Mesenchymal stem cell (in vitro differentiated cells and primary cell): ENCODE measurements at regions not wholly inside any gene's neighbourhood (a gene's known extent, or its start where the extent isn't known, plus 50 kb on each side); places are given as distances from the start of the nearest gene placed in this dataset.

Experiments
- DNase-seq: peaks from one replicate; pipeline ENCODE4 v3.0.0-alpha.2; 2013
- H2AFZ ChIP-seq: one replicate; pipeline ENCODE4 v1.6.1; 2013; ENCODE audit warnings: low read depth, mild to moderate bottlenecking, control low read depth, inconsistent platforms, low read length, moderate library complexity
- H2AK5ac ChIP-seq: 2 replicates; pipeline ENCODE4 v1.6.1; 2013; ENCODE audit warnings: low read length, moderate library complexity, mild to moderate bottlenecking, inconsistent platforms; ENCODE audit not compliant: severe bottlenecking
- H2BK120ac ChIP-seq: one replicate; pipeline ENCODE4 v1.6.1; 2013; ENCODE audit warnings: low read depth, mild to moderate bottlenecking, inconsistent platforms, low read length, moderate library complexity
- H2BK12ac ChIP-seq, 2 experiments: one replicate each; pipeline ENCODE4 v1.6.1; 2013; ENCODE audit warnings: inconsistent platforms in 2 of 2, low read length in 2 of 2, mild to moderate bottlenecking in 2 of 2, moderate library complexity in 2 of 2, control low read depth in 1 of 2
- H2BK15ac ChIP-seq: one replicate; pipeline ENCODE4 v1.6.1; 2013; ENCODE audit warnings: mild to moderate bottlenecking, low read depth, inconsistent platforms; ENCODE audit not compliant: poor library complexity, severe bottlenecking
- H2BK5ac ChIP-seq: 2 replicates; pipeline ENCODE4 v1.6.1; 2013; ENCODE audit warnings: low read depth, mild to moderate bottlenecking, low read length, control low read depth, inconsistent platforms; ENCODE audit not compliant: poor library complexity, severe bottlenecking
- H3K14ac ChIP-seq, 2 experiments: one replicate each; pipeline ENCODE4 v1.6.1; 2013; ENCODE audit warnings: inconsistent platforms in 2 of 2, low read length in 2 of 2, control low read depth in 1 of 2, mild to moderate bottlenecking in 1 of 2, moderate library complexity in 1 of 2
- H3K18ac ChIP-seq, 2 experiments: one replicate each; pipeline ENCODE4 v1.6.1; 2013; ENCODE audit warnings: inconsistent platforms in 2 of 2, low read length in 2 of 2, control low read depth in 1 of 2, low read depth in 1 of 2, mild to moderate bottlenecking in 1 of 2
- H3K23ac ChIP-seq, 2 experiments: one replicate each; pipeline ENCODE4 v1.6.1; 2013; ENCODE audit warnings: inconsistent platforms in 2 of 2, low read length in 2 of 2, mild to moderate bottlenecking in 2 of 2, moderate library complexity in 2 of 2, control low read depth in 1 of 2
- H3K27ac ChIP-seq: 2 replicates; pipeline ENCODE4 v1.5.1; 2013; ENCODE audit warnings: mild to moderate bottlenecking, moderate library complexity, low read length, control low read depth, inconsistent platforms; ENCODE audit not compliant: poor library complexity, severe bottlenecking
- H3K27me3 ChIP-seq, 2 experiments: 2 replicates each; pipeline versions ENCODE4 v1.6.1 to v1.7.0; 2013; ENCODE audit warnings: low read length in 2 of 2, mild to moderate bottlenecking in 2 of 2, moderate library complexity in 2 of 2, control low read depth in 1 of 2, inconsistent platforms in 1 of 2; ENCODE audit not compliant: control insufficient read depth in 1 of 2, insufficient read depth in 1 of 2
- H3K36me3 ChIP-seq, 2 experiments: 2 replicates each; pipeline versions ENCODE4 v1.6.1 to v1.7.0; 2013; ENCODE audit warnings: low read length in 2 of 2, control low read depth in 1 of 2, inconsistent platforms in 1 of 2, low read depth in 1 of 2, mild to moderate bottlenecking in 1 of 2; ENCODE audit not compliant: insufficient read depth in 2 of 2, control insufficient read depth in 1 of 2
- H3K4ac ChIP-seq, 2 experiments: one replicate each; pipeline ENCODE4 v1.6.1; 2013; ENCODE audit warnings: inconsistent platforms in 2 of 2, low read length in 2 of 2, mild to moderate bottlenecking in 2 of 2, moderate library complexity in 2 of 2, control low read depth in 1 of 2, low read depth in 1 of 2
- H3K4me1 ChIP-seq: 2 replicates; pipeline ENCODE4 v1.6.1; 2013; ENCODE audit warnings: low read depth, low read length, control low read depth; ENCODE audit not compliant: control insufficient read depth, insufficient read depth
- H3K4me2 ChIP-seq: 2 replicates; pipeline ENCODE4 v1.6.1; 2013; ENCODE audit warnings: low read length, mild to moderate bottlenecking, inconsistent platforms; ENCODE audit not compliant: poor library complexity, severe bottlenecking
- H3K4me3 ChIP-seq, 2 experiments: 2 replicates each; pipeline versions ENCODE4 v1.5.1 to v1.7.0; 2013; ENCODE audit warnings: low read length in 2 of 2, mild to moderate bottlenecking in 2 of 2, control low read depth in 1 of 2, low read depth in 1 of 2; ENCODE audit not compliant: insufficient read depth in 1 of 2
- H3K79me1 ChIP-seq: replicated peaks from 2 replicates; pipeline ENCODE4 v1.6.1; 2013; ENCODE audit warnings: mild to moderate bottlenecking, control low read depth, low read length, inconsistent platforms; ENCODE audit not compliant: poor library complexity, severe bottlenecking
- H3K9ac ChIP-seq: 2 replicates; pipeline ENCODE4 v1.7.0; 2013; ENCODE audit warnings: mild to moderate bottlenecking, low read length, moderate library complexity
- H3K9me3 ChIP-seq: 2 replicates; pipeline ENCODE4 v1.7.0; 2013; ENCODE audit warnings: mild to moderate bottlenecking, low read length; ENCODE audit not compliant: control insufficient read depth
- H4K8ac ChIP-seq: one replicate; pipeline ENCODE4 v1.6.1; 2013; ENCODE audit warnings: inconsistent platforms, mild to moderate bottlenecking, low read length, moderate library complexity
- H4K91ac ChIP-seq: one replicate; pipeline ENCODE4 v1.6.1; 2013; ENCODE audit warnings: mild to moderate bottlenecking, low read length, inconsistent platforms
- WGBS: methylation state at CpG from one replicate; pipeline ENCODE4 v1.1.7; 2013; ENCODE audit warnings: mixed read lengths; 5-methylcytosine and 5-hydroxymethylcytosine counted together

DNA sequence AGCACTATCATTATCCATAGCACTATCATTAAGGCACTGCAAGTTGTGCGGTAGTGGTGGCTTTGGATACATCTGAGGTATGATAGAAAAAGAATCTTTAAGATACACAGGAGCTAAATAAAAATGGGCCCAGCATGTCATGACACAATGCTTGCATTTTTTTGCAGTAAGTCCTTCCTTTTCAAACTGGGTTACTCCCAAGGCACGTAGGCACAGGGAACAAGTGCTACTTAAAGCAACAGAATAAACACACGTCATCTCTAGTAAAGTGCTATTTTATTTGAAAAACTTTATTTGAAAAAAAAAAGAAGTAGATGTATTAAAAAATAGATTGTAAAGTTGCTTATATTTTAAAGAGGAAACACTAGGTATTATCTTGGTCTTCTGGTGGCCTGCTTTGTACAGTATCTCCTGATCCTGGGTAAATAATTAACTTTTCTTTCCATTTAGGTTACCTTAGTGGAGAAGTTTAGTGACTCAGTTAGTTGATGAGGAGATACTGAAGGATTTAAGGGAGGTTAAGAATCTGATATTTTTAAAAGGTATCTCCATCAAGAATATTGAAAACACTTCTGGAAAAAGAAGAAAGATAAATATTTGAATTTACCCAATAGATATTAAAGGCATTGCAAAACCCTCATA, 129.6 kb downstream of the EDN1 start:
- H3K4me2 ChIP-seq = no peak overlapping the region
- H2BK120ac ChIP-seq = no peak overlapping the region
- DNase-seq = no peak
- no peak overlapping the region for H2BK12ac ChIP-seq
- no peaks in the 10 kb centered on the region for H3K36me3 ChIP-seq
- no peaks in the 10 kb centered on the region for H3K9me3 ChIP-seq
- no peak overlapping the region for H3K4me3 ChIP-seq
- no peak overlapping the region for H3K14ac ChIP-seq
- 86% methylated on average over 1 of the region's 3 CpGs for WGBS
- H4K8ac ChIP-seq = no peak overlapping the region
- no peaks in the 10 kb centered on the region for H3K27me3 ChIP-seq
- H3K27ac ChIP-seq = no peak overlapping the region
- no peak overlapping the region for H2BK5ac ChIP-seq
- H4K91ac ChIP-seq = no peak overlapping the region
- H3K4me1 ChIP-seq = no peaks in the 10 kb centered on the region
- H3K23ac ChIP-seq = no peak overlapping the region
- no peak overlapping the region for H3K18ac ChIP-seq
- no peak overlapping the region for H2AFZ ChIP-seq
- no peak overlapping the region for H3K4ac ChIP-seq
- H3K9ac ChIP-seq = no peak overlapping the region
- no peak overlapping the region for H2AK5ac ChIP-seq
- no peak overlapping the region for H2BK15ac ChIP-seq
- no peaks in the 10 kb centered on the region for H3K79me1 ChIP-seq

DNA sequence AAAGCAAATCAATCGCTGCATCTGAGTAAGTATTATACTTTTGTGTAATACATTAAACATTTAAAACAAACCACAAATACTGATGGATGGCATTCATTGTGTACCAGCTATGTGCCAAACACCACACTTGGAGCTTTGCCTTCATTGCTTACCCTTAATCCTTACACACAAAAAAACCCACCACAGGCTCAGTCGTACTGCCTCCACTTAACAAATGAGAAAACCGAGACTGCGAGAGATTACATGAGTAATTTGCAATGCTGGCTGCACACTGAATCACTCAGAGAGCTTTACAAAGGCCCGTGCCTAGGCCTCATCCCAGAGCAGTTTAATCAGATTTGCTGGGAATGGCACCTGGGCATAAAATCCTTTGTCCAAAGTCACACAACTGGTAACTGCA, 130.5 kb downstream of the EDN1 start:
- DNase-seq = no peak
- Histone ChIP-seq H2BK15ac (no peak overlapping the region), H3K4me3 (no peak overlapping the region), H2BK12ac (no peak overlapping the region), H4K8ac (no peak overlapping the region), H2BK5ac (no peak overlapping the region), H3K23ac (no peak overlapping the region), H3K27ac (peak overlapping the region; percentile 44), H2AFZ (no peak overlapping the region), H3K36me3 (no peaks in the 10 kb centered on the region), H3K18ac (no peak overlapping the region), H3K79me1 (no peaks in the 10 kb centered on the region), H3K4me2 (no peak overlapping the region), H3K14ac (no peak overlapping the region), H3K4me1 (no peaks in the 10 kb centered on the region), H3K4ac (no peak overlapping the region), H3K27me3 (no peaks in the 10 kb centered on the region), H2BK120ac (no peak overlapping the region), H3K9me3 (no peaks in the 10 kb centered on the region), H2AK5ac (no peak overlapping the region), H4K91ac (no peak overlapping the region), H3K9ac (no peak overlapping the region)
- WGBS = 79% methylated on average over 4 of the region's 5 CpGs

DNA sequence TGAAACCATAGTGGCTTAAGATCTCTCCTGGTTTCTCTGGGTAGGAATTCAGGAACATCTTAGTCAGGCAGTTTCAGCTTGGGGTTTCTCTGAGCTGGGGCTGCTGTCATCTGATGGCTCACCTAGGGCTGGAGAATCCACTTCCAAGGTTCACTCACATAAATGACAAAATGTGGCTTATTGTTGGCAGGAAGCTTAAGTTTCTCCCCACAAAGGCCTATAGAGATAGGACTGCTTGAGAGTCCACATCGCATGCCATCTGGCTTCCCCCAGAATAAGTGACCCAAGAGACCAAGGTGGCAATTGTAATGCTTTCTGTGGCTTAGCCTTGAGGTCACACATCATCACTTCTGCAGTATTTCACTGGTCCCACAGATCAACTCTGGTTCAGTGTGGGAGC, 131.4 kb downstream of the EDN1 start:
- H3K9me3 ChIP-seq = no peaks in the 10 kb centered on the region
- H3K27ac ChIP-seq = no peak overlapping the region
- no peak overlapping the region for H3K4ac ChIP-seq
- no peak overlapping the region for H4K91ac ChIP-seq
- no peak overlapping the region for H2AK5ac ChIP-seq
- no peak overlapping the region for H3K9ac ChIP-seq
- H2AFZ ChIP-seq = no peak overlapping the region
- no peaks in the 10 kb centered on the region for H3K4me1 ChIP-seq
- no peak overlapping the region for H2BK120ac ChIP-seq
- DNase-seq = no peak
- H2BK12ac ChIP-seq = no peak overlapping the region
- no peak overlapping the region for H3K23ac ChIP-seq
- no peak overlapping the region for H2BK15ac ChIP-seq
- H4K8ac ChIP-seq = no peak overlapping the region
- H3K27me3 ChIP-seq = no peaks in the 10 kb centered on the region
- no peak overlapping the region for H3K4me2 ChIP-seq
- no peak overlapping the region for H3K4me3 ChIP-seq
- no peak overlapping the region for H2BK5ac ChIP-seq
- WGBS = 91% methylated on average over 1 of the region's 1 CpG
- H3K79me1 ChIP-seq = no peaks in the 10 kb centered on the region
- peak overlapping the region in 1 of 2 experiments; percentile 5 for H3K18ac ChIP-seq
- H3K14ac ChIP-seq = no peak overlapping the region
- H3K36me3 ChIP-seq = no peaks in the 10 kb centered on the region

DNA sequence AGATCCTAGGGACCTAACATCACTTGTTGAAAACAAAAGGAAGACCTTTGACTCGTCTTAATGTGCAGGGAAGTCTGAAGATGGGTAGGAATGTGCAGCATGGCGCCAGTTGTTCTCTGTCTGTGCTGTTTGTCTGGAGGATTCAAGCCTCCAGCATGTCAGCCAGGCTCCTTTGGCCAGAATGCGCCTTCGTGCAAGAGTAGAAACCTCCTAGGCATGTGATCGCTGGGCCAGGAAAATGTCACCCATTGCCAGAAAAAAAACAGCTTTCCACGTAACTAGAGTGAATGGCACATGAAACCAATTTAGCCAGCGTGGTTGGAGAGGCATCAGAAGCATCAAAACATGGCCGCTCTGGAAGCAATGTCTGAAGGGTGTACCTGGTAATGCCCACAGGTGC, 132.7 kb downstream of the EDN1 start:
- H3K4ac ChIP-seq = no peak overlapping the region
- H3K27ac ChIP-seq = no peak overlapping the region
- H4K91ac ChIP-seq = peak overlapping the region; percentile 61
- H3K9me3 ChIP-seq = no peaks in the 10 kb centered on the region
- H2BK5ac ChIP-seq = no peak overlapping the region
- H3K4me1 ChIP-seq = no peaks in the 10 kb centered on the region
- no peak overlapping the region for H3K4me2 ChIP-seq
- WGBS = 91% methylated on average over 8 of the region's 8 CpGs
- H2BK120ac ChIP-seq = no peak overlapping the region
- no peak overlapping the region for H3K4me3 ChIP-seq
- H3K23ac ChIP-seq = no peak overlapping the region
- no peak overlapping the region for H3K18ac ChIP-seq
- no peak overlapping the region for H2AFZ ChIP-seq
- no peak overlapping the region for H2BK15ac ChIP-seq
- H3K27me3 ChIP-seq = no peaks in the 10 kb centered on the region
- H3K79me1 ChIP-seq = no peaks in the 10 kb centered on the region
- no peak overlapping the region for H2BK12ac ChIP-seq
- H3K36me3 ChIP-seq = no peaks in the 10 kb centered on the region
- H2AK5ac ChIP-seq = no peak overlapping the region
- no peak overlapping the region for H3K9ac ChIP-seq
- H3K14ac ChIP-seq = no peak overlapping the region
- no peak overlapping the region for H4K8ac ChIP-seq
- DNase-seq = no peak
